NCI-H1930 (cell line): ENCODE measurements at regions not wholly inside any gene's neighbourhood (a gene's known extent, or its start where the extent isn't known, plus 50 kb on each side); places are given as distances from the start of the nearest gene placed in this dataset.
"Not testable (repeated sequence)": the region's sequence is repeated elsewhere in the genome, so short reads cannot be mapped to it uniquely, and the experiment has no call there.

Experiments used
- DNase-seq, 2 experiments: peaks; one replicate each; lab custom pipeline; 2025; lab: John Stamatoyannopoulos, UW

DNA sequence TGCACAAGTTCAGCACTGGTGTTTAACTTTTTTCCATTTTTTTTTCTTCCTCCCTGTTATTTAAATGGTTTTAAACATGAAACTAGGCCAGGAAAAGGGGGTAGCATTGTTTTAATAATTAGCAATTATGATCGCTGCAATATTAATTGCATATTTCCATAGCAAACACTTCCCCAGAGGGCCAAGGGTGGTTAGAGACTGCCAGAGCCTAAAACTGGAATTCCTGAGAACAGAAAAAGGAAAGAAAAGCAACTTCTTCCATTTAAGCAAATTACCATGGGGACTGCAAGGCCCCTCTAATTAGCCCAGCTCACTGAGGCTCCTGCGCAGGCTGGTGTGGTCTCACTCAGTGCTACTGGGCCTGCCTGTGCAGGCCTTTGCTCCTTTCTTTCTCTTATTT is 201.5 kb downstream of the SMAD2 start:
- DNase-seq = no peak

DNA sequence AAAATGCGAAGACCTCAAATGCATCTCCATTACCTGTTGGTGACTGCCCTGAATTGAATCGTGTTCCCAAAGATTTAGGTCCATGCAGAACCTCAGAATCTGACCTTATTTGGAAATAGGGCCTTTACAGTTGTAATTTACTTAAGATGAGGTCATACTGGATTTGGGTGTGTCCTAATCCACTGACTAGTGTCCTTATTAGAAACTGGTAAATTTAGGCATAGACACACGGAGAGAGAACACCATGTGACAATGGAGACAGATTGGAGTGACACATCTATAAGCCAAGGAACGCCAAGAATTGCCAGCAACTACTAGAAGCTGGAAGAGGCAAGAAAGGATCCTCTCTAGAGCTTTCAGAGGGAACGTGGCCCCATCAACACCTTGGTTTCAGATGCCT is 203.1 kb downstream of the SMAD2 start:
- DNase-seq = no peak

DNA sequence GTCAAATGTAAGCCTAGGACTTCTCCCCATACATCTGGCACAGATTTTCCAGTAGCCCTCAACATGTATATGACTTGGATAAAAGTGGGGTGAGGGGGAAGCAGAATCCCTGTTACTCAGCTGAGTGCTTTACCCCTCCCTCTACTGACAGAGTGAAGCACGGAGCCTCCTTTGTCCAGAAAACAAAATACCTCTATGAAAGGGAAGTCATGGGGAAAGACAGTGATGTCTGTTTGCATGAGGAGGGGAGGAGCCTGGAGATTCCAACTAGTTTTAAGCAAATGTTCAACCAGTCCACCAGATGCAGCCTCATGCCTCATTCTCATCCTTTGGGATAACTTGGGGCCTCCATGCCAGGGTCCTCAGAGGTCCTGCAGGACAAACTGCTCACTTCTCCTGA is 203.9 kb downstream of the SMAD2 start:
- no peak for DNase-seq

DNA sequence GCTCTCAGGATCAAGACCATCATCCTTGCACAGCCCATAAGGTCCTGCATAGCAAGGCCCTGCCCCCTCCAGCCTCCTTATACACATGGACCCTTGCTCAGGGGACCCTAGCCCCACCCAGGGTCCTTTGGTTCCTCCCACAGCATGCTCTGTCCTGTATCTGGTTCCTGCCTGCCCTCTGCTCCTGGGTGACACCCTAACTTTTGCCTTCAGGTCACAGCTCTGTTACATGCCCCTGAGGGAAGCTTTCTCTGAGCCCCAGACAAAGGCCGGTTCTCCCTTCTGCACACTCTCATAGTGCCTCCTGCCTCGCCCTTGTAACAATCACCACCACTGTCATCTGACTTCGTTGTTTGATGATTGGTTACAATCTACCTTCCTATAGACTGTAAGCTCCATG is 204.8 kb downstream of the SMAD2 start:
- no peak for DNase-seq

GRCh38 chr18:47724186-47724975 is 206.1 kb downstream of the SMAD2 start:
- no peak for DNase-seq

GRCh38 chr18:47721876-47722275 is 208.6 kb downstream of the SMAD2 start:
- DNase-seq = no peak

- DNase-seq = no peak
Observed at GRCh38 chr18:47720741-47721140, 209.7 kb downstream of the SMAD2 start.

- DNase-seq = no peak
Observed at GRCh38 chr18:47719096-47719780, 211.2 kb downstream of the SMAD2 start.

- DNase-seq = no peak
Observed at GRCh38 chr18:47718646-47719045, 211.8 kb downstream of the SMAD2 start.

DNA sequence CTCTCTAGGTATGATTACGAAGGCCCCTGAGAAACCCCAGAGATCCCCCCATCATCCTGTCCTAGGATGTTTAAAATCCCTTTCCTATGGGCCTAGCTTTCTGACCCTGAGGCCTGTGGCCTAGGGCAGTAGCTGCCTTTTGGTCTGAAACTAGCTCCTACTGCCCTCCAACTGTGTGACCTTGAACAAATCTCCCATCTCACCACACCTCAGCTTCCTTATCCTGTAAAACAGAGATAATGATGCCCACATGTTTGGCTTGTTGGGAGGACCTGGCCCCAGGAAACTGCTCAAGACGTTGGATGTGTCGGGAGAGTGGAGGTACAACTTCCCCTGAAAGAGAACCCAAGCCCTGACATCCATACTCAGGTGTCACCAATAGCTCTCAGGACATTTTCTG is 213.2 kb downstream of the SMAD2 start:
- no peak for DNase-seq

- DNase-seq = no peak
Observed at GRCh38 chr18:47716632-47717185, 213.8 kb downstream of the SMAD2 start.

DNA sequence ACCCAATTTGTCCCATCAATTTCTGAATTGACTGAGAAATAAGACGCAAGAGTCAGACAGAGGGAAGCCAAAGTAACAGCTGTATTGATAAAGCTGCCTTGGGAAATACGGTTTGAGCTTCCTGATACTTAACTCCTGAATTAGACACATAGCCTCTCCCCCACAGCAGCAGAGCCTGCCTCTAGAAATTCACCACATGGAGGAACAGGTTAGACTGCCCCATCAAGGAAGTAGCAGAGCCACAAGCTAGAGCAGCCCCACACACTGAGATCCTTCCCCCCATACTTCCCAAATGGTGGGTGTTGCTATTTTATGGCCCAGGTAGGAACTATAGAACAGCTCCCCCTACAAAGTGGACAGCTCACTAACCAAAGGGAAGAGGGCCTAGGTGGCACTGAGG is 220.0 kb downstream of the SMAD2 start:
- no peak for DNase-seq

DNA sequence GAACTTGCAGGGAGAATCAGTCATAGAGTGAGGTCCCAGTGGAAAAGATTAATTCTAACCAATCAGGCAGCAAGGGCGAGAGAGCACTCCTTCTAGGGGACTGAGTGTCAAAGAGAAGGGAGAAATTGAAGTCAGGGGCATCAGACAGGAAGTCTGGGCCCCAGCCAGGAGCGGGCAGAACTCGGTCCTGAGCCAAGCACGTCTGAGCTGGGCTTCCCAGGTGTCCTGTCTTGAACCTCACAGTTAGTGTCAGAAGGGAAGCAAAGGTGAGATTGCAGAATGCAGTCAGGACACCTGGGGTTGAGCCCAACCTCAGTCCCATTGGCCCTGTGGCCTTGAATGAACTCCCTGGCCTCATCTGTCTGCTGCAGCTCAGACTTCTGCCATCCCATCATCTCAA is 220.9 kb downstream of the SMAD2 start:
- no peak for DNase-seq

- DNase-seq = no peak
Observed at GRCh38 chr18:47708206-47708605, 222.3 kb downstream of the SMAD2 start.

DNA sequence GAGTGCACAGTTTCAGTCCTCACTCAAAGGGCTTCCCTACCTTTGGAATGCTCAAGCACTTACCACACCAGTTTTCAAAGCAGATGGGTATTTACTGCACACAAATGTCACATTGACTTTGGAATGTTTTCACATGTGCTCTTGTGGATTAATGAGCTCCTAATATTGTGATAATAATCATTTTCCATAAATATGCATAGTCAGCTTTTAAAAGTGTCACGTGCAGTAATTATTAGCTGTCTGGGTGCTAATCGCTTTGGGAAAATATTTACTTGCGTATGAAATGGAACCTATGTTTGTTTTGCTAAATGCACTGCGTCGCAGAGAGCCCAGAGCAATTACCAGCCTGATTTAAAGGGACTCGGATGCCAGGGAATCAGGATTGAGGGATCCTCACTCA is 229.3 kb downstream of the SMAD2 start:
- peak in 1 of 2 experiments; percentile 31 for DNase-seq

GRCh38 chr18:47696870-47697269 is 233.6 kb downstream of the SMAD2 start:
- DNase-seq = no peak

DNA sequence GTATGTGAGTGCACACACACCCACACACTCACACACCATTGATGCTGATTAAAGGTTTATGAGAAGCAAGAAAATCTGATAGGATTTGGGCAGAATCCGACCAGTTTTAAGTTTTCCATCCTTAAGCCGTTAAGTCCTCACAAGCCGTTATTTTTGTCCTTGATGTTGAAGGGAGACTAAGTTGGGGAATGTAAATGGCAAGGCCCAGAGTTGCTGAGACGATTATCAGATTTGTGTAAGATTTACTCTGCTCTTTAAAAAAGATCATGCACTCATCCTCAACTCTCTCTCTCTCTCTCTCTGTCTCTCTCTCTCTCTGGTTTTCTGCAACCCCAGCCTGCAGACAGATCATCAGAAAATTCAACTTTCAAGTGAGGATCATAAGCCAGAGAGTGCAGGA is 238.8 kb downstream of the SMAD2 start:
- no peak for DNase-seq

DNA sequence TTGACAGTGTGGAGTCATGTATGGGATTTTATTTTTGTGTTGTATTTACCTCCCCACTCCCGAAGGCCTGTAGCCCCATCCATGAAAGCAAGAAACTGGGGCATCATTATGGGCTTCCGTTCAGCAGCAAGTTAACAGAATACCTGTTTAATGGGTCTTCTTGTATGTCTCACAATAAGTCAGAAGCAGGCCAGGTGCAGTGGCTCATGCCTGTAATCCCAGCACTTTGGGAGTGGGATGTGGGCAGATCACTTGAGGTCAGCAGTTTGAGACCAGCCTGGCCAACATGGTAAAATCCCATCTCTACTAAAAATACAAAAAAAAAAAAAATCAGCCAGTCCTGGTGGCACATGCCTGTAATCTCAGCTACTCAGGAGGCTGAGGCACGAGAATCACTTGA is 239.7 kb downstream of the SMAD2 start:
- DNase-seq = not testable (repeated sequence)

- no peak for DNase-seq
Observed at GRCh38 chr18:47689371-47689770, 241.1 kb downstream of the SMAD2 start.

DNA sequence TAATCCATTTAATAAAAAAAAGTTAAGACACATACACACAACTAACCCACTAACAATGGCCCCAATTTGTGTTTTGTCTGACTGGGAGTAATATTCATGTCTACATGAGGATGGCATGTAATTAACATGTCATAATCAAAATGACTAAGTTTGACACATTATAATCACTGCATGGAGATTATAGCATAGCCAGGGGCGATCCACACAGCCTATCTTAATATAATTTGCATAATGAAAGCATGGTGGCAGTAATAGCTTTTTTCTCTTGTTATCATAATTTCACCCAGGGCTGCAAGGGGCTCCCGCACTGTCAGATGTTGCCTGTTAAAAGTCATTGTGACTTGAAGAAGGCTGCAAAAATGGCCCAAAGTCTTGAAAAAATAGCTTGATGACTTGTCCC is 243.7 kb downstream of the SMAD2 start:
- no peak for DNase-seq

DNA sequence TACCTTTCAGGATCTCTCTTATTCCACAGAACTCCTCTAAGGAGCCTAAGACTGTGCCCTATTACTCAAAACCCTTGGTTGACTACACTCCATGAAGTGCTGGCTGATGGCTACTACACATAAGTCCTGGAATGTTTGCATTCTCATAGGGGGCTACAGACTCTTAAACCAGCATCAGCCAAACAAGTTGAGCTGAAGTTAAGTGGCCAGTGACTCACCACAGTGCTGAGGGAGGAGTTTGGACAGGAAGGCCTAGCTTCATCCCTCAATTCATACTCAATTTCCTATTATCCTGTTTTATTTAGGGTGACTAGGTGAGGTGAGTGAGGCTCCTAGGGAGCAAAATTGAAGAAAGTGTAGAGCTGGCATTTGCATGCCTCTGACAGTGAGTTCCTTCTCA is 246.7 kb downstream of the SMAD2 start:
- no peak for DNase-seq

GRCh38 chr18:47682876-47683275 is 247.6 kb downstream of the SMAD2 start:
- DNase-seq = no peak

DNA sequence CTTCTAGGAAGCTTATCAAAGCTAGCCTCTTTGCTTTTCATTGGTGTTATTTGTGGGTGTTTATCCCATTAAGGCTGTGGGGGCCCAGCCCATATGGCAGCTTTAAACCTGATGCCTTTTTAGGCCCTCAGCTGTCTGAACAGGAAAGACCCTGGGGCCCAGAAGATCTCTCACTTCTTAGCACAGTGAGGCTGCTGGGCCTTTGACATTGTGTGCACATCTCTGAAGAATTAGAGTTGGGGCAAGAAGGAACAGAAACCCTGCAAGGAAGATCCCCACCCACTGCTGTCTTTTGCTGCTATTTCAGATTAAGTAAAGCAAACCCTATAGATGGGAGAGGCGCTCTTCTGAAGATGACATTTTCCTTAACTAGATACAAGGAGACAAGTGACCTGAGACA is 250.0 kb downstream of the SMAD2 start:
- no peak for DNase-seq
